NCI-H1694 (cell line): ENCODE measurements at regions not wholly inside any gene's neighbourhood (a gene's known extent, or its start where the extent isn't known, plus 50 kb on each side); places are given as distances from the start of the nearest gene placed in this dataset.

Experiments used
- DNase-seq: peaks from one replicate; lab custom pipeline; 2025; lab: John Stamatoyannopoulos, UW

DNA sequence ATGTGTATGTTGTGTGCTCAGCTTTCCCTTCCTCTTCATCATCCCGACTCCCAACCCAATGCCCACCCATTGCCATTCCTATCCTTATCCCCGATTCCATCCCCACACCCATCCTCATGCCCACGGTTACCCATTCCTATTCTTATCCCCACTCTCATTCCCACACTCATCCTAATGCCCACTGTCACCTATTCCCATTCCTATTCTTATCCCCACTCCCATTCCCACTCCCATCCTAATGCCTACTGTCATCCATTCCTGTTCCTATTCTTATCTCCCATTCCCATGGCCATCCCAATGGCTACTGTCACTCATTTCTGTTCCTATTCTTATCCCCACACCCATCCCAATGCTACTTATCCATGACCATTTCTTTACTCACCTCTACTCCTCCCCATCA, 254.1 kb downstream of the DHX35 start:
- no peak for DNase-seq

DNA sequence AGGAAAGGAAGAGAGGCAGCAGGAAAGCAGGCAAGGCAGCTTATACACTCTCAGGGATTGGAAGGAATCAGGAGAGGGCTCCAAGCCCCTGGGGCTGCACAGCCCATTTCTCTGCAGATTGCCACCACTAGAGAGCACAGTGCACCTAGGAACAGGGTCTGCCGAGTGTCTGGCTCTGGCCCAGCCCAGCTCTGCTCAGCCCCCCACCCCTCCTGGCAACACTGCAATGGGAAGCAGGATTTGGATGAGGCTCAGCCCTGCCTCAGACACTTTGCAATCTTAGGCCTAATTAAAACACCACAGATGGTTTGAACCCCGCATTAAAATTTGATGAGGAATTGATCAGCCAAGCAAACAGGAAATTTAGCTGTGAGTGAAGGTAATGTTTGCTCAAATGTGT, 252.7 kb downstream of the DHX35 start:
- peak; percentile 88 for DNase-seq

GRCh38 chr20:39213476-39214145, 251.5 kb downstream of the DHX35 start:
- no peak for DNase-seq

- no peak for DNase-seq
Measured at GRCh38 chr20:39211060-39211748, 249.1 kb downstream of the DHX35 start.

DNA sequence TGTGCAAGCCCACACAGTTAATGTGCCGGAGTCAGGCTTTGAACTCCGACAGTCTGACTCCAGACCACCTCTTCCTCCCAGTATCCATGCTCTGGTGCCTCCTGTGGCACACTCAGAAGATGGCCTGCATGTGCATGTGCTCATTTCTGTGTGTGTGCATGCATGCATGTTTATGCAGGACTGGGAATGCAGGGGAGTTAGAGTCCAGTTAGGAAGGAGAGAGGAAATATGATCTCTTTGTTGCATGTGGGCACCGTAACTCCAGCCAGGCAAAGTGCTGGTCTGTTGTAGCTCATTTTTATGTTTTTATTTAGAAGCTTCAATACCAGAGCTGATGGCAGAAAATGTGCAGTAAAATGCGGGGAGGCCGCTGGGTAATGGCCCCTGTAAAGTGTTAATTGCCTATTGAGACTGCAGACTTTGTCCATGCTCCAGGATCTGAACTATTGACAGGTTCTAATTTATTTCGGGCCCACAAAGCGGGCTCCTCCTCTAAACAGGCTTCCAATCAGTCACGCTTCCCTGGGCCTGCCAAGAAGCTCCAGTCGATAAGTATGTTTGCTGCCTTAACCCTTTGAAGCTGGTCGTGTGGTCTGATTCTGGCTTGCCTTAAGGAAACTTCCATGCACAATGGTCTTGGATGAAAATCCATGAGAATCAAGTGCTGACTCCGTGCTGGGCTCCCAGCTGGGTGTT, 248.3 kb downstream of the DHX35 start:
- DNase-seq = no peak

DNA sequence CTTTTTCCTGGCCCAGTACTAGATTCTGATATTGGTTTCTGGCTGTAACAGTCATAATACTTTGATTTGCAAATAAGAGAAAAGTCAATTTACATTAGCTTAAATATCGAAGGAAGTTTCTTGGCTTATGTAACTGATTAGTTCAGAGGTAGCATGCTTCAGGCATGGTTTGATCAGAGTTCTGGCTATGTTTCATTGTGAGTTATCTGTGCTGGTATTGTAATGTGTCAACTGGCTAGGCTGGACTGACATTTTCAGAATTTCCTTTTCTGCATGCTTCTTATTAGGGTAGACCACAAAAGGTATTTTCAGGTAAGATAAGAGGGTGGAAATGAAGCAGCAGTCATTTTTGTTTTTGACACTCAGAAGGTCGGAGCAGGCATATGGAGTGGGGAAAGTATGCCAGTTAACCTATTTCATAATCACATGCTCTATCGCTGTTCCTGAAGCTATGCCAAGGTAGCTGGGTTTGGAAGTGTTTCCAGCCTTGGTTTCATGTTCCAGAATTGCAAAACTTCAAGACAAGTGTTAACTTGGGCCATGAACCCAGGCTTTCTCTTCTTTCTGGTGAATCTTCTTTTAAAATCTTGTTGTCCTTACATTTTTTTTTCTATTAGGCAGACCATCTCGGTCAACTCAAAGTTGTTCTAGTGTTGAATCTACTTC, 244.9 kb downstream of the DHX35 start:
- no peak for DNase-seq

DNA sequence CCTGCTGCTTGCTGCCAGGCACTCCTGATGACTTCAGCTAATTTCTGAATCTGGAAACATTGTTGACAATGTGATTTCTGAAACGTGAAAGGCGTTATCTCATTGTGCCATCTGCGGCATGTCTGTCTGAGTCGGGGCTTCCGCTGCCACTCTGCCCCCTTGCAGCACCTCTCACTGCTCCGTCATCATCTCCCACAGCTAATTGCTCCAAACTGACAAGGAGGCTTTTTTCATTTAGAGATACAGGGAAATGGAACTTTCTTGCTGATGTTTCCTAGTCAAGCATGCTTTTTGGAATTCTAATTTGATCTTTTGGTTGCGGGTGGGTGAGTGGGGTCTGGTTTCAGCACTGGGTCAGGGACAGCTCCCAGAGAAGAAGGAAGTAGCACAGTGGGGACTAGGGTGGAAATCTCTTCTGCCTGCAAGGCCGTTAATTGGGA, 233.5 kb downstream of the DHX35 start:
- DNase-seq = peak; percentile 17

- no peak for DNase-seq
Measured at GRCh38 chr20:39190666-39191570, 228.8 kb downstream of the DHX35 start.

DNA sequence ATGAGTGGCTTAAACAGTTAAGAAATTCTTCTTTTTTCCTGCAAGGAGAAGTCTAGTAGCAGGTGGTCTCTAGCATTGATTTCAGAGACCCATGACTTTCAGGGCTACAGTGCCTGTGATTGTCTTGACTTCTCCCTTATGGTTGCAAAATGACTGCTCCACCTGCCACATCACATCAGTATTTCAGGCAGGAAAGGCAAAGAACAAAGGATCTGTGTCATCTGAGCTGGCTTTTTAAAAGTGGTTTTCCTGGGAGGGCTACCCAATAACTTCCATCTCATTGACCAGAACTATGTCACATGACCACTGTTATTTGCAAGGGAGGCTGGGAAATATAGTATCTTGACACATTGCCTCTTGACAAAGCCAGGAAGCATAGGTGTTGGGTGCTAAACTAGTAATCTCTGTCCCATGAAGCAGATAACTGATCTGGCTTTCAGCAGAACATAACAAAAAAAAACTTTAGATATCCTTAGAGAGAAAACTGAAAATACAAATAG, 226.2 kb downstream of the DHX35 start:
- DNase-seq = no peak

DNA sequence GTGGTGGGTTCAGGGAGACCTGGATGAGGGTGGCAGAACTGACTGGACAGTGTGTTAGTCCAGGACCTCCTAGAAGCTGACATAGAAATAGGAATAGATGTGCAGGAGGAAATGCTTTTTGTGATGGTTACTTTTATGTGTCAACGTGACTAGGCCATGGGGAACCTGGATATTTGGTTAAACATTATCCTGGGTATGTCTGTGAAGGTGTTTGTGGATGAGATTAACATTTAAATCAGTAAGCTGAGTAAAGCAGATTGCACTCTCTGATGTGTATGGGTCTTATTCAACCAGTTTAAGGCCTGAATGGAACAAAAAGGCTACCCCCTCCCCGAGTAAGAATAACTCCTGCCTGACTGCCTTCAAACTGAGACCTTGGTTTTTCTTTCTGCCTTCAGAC, 219.3 kb downstream of the DHX35 start:
- no peak for DNase-seq

DNA sequence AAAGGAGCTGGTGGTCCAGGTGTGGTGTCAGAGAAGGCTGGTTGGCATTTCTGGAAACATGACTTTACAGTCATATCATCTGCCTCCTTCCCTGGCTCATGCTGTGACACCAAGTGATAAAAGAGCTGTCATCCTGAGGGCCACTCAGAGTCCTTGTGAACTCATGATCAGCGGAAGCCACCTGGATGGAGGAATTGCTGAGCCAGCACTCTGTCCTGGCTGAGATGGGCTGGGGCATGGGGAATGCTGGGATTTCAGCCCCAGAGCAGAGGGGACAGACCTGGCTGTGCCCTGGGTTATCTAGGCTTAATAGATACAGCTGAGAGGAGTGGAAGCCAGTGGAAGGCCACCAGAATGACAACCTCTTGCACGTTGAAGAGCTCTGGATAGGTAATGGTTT, 214.3 kb downstream of the DHX35 start:
- DNase-seq = no peak

DNA sequence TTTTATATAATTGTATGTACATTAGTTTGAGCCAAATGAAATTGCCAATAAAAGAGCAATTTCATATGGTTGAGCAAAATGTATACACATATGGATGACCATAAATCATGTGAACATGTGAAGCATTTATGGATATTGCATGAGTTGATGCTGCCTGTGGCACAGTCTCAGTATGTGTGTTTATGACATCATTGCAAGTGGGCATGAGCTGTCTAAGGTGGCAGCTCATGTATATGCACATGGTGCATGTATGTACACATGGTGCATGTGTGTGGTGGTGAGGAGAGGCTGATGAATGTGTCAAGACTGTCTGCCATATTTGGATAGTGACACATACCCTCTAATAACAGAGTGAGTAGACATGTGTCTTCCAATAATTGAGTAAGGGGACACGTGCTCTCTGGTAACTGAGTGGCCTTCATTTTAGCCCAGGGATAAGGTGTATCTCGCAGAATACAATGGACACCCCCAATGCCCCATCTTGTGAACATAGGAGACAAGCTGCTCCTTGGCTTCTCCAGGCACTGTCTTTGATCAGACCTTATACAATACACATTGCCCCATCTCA, 208.8 kb downstream of the DHX35 start:
- DNase-seq = no peak

DNA sequence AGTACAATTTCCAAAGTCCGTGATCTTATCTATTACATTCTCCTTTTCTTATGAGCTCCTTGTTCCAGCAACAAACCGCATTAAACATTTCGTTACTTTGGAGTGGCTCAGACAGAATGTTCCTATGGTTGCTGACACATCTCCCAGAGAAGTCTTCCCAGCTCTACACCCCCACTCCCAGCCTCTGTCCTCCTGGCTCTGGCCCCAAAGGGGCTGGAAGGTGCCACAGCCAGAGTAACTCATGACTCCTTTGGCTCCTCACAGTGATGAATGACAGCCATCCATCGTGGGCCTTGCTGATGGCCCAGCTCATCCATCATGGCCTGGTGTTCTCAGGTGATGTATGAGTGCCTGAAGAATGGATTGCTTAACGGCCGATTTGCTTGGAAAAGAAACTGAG, 203.0 kb downstream of the DHX35 start:
- no peak for DNase-seq

DNA sequence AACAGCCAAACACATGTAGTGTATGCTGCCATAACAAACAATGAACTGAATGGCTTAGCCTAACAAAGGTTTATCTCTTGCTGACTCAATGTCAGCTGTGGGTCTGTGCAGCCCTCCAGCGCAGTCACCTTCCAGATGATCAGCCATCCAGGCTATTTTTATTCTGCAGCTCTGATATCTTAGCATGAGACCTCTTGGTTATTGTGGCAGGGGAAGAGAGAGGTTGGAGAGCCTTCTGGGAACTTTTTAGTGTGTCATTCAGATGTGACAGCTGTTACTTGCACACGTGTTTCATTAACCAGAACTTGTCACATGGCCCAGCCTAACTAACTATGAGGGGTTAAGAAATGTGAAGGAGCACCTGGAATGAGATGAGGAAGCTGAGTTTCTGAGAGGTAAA, 202.5 kb downstream of the DHX35 start:
- DNase-seq = no peak

GRCh38 chr20:39163993-39164392, 201.8 kb downstream of the DHX35 start:
- DNase-seq = no peak

GRCh38 chr20:39161900-39162299, 199.8 kb downstream of the DHX35 start:
- no peak for DNase-seq

DNA sequence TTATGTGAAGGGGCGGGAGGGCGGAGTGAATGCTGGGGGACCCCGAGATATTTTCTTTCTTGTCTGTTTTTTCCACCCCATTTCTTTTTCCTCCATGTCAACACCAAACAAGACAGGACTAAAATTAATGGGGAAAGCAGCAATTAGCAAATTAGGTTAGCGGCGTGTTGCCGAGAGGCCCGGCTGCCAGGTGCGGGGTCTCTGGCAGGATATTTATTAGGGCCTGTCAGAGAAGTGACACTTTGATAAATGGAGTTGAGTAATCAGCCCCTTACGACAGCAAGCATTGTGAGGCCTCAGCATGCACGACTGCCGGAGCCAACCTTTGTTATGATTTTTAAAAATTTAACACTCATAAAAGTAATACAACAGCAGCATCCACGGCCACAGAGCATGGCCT, 193.8 kb downstream of the DHX35 start:
- DNase-seq = no peak

DNA sequence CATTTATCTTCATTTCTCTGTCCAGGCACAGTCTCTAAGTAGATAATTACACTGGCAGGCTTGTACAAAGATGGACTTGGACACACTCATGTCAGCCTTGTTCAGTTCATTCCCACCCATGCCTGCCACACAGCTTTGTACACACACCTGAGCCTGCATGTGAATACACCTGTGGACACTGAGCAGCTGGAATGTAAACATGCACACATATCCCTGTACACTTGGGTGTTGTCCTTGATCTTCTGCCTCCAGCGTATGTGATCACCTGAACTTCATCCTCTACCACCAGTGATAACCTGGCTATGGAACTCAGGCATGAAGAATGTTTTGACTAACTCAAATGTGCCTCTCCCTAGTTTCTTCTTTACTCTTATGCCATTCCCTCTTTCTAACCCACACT, 190.6 kb downstream of the DHX35 start:
- no peak for DNase-seq

DNA sequence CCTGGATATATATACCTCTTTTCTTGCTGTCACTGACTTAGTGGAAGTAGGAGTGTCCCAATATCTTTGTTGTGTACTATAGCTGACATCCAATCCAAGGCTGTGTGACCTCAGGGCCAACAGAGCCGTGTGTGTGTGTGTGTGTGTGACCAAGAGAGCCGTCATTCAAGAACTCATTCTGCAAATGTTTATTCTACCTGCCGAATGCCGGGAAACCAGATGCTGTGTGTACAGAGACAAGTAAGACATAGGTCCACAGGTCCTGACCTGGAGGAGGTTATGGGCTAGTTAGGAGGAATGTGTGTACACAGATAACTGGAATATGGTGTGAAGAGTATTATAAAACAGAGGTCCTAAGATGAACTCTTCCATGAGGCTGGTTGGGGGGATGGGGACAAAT, 190.0 kb downstream of the DHX35 start:
- no peak for DNase-seq

GRCh38 chr20:39150501-39150900, 188.4 kb downstream of the DHX35 start:
- no peak for DNase-seq

DNA sequence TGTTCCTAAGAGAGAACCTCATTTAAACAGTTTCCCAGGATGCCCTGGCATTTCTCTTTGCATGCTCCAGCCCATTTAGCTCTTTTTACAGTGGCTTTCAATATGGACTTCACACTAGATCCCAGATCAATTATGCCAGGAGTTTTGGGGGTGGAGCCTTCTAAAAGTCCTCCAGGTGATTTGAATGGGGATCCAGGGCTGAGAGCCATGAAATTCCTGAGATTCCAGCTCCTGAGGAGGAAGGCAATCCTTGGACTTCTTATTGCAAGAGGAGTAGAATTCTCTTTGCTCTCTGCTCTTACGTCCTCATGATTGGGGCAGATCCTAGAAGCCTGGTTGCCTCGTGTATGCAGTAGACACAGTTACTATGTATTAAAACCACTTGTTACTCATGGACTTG, 184.2 kb downstream of the DHX35 start:
- no peak for DNase-seq
